ENCODE measurements at regions not wholly inside any gene's neighbourhood (a gene's known extent, or its start where the extent isn't known, plus 50 kb on each side); places are given as distances from the start of the nearest gene placed in this dataset.
A peak's percentile ranks its signal among the peaks of the same experiment; 100 is the strongest.

DNA sequence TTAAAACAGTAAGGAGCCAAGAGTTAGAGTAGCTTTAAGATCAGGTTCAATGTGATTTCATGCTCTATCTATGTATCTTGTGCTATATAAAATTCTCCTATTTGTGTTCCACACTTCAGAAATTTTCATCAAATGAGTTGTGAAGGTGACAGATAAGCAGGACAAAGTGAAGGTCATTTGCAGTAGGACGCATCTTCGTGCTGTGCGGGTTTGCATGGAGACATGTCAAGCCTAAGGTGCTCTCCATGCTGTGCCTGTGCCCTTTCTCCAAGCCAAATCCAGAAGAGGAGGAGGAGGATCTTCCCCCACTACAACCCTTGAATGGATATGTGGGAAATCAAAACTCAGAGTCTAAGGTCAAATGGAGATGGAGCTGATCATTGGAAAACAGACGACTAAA, 147.3 kb upstream of the NEDD9 start:
- peaks cover 46% of the 10 kb centered on the region for H3K4me1 ChIP-seq (ENCODE audit: control insufficient read depth, low read length)

GRCh38 chr6:11378639-11379038, 146.2 kb upstream of the NEDD9 start:
- peaks cover 12% of the 10 kb centered on the region for H3F3A ChIP-seq (ENCODE audit: control insufficient read depth, insufficient read depth)
- H3K27ac ChIP-seq (ENCODE audit: low read depth, low read length), result no peak overlapping the region
- no peaks in the 10 kb centered on the region for H3K27me3 ChIP-seq (ENCODE audit: control insufficient read depth, low read length)
- H3K4me2 ChIP-seq (ENCODE audit: low read length), result no peak overlapping the region
- H3K4me1 ChIP-seq (ENCODE audit: control insufficient read depth, low read length), result peaks cover 53% of the 10 kb centered on the region
- H3K36me3 ChIP-seq (ENCODE audit: control insufficient read depth, low read length), result no peaks in the 10 kb centered on the region; the same call in 1 of the 2 replicates
- H3K79me2 ChIP-seq (ENCODE audit: control insufficient read depth, low read length), result peaks cover 35% of the 10 kb centered on the region
- H3K4me3 ChIP-seq (ENCODE audit: low read length), result no peak overlapping the region
- TF ChIP-seq EZH2phosphoT487 (IDR thresholded peaks at IDR 0.05; ENCODE audit: borderline replicate concordance, low read length), result no peak
- TF ChIP-seq, protein P1, sequence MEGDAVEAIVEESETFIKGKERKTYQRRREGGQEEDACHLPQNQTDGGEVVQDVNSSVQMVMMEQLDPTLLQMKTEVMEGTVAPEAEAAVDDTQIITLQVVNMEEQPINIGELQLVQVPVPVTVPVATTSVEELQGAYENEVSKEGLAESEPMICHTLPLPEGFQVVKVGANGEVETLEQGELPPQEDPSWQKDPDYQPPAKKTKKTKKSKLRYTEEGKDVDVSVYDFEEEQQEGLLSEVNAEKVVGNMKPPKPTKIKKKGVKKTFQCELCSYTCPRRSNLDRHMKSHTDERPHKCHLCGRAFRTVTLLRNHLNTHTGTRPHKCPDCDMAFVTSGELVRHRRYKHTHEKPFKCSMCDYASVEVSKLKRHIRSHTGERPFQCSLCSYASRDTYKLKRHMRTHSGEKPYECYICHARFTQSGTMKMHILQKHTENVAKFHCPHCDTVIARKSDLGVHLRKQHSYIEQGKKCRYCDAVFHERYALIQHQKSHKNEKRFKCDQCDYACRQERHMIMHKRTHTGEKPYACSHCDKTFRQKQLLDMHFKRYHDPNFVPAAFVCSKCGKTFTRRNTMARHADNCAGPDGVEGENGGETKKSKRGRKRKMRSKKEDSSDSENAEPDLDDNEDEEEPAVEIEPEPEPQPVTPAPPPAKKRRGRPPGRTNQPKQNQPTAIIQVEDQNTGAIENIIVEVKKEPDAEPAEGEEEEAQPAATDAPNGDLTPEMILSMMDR (IDR thresholded peaks at IDR 0.05; ENCODE audit: low read depth, low read length, poor library complexity, severe bottlenecking), result no peak
- no peaks in the 10 kb centered on the region for H3K9me3 ChIP-seq (ENCODE audit: control insufficient read depth, insufficient read depth, low read length)
- H4K20me1 ChIP-seq (ENCODE audit: control insufficient read depth, insufficient read depth, low read depth, low read length), result no peaks in the 10 kb centered on the region
- no peaks in the 10 kb centered on the region for H3K9me2 ChIP-seq (replicated peaks; ENCODE audit: control insufficient read depth, low read length)

More for the DNA sequence above, 147.3 kb upstream of the NEDD9 start:
- Histone ChIP-seq H3K4me3 (ENCODE audit: low read length) (no peak overlapping the region), H3K36me3 (ENCODE audit: control insufficient read depth, low read length) (no peaks in the 10 kb centered on the region; the same call in 1 of the 2 replicates), H4K20me1 (ENCODE audit: control insufficient read depth, insufficient read depth, low read depth, low read length) (no peaks in the 10 kb centered on the region), H3F3A (ENCODE audit: control insufficient read depth, insufficient read depth) (peaks cover 7% of the 10 kb centered on the region), H3K4me2 (ENCODE audit: low read length) (no peak overlapping the region), H3K9me3 (ENCODE audit: control insufficient read depth, insufficient read depth, low read length) (no peaks in the 10 kb centered on the region), H3K79me2 (ENCODE audit: control insufficient read depth, low read length) (peaks cover 33% of the 10 kb centered on the region), H3K9me2 (replicated peaks; ENCODE audit: control insufficient read depth, low read length) (no peaks in the 10 kb centered on the region), H3K27ac (ENCODE audit: low read depth, low read length) (no peak overlapping the region), H3K27me3 (ENCODE audit: control insufficient read depth, low read length) (no peaks in the 10 kb centered on the region)
- no peak for TF ChIP-seq EZH2phosphoT487 (IDR thresholded peaks at IDR 0.05; ENCODE audit: borderline replicate concordance, low read length)
- TF ChIP-seq, protein P1 (IDR thresholded peaks at IDR 0.05; ENCODE audit: low read depth, low read length, poor library complexity, severe bottlenecking), result no peak

GRCh38 chr6:11374036-11375010, 141.9 kb upstream of the NEDD9 start:
- Histone ChIP-seq H3K9me2 (replicated peaks; ENCODE audit: control insufficient read depth, low read length) (no peaks in the 10 kb centered on the region), H3K36me3 (ENCODE audit: control insufficient read depth, low read length) (no peaks in the 10 kb centered on the region; the same call in 1 of the 2 replicates), H3K4me2 (ENCODE audit: low read length) (peak overlapping the region; percentile 52), H3K27me3 (ENCODE audit: control insufficient read depth, low read length) (no peaks in the 10 kb centered on the region), H3K79me2 (ENCODE audit: control insufficient read depth, low read length) (peaks cover 28% of the 10 kb centered on the region), H4K20me1 (ENCODE audit: control insufficient read depth, insufficient read depth, low read depth, low read length) (no peaks in the 10 kb centered on the region), H3K4me3 (ENCODE audit: low read length) (peak overlapping the region; percentile 25), H3K4me1 (ENCODE audit: control insufficient read depth, low read length) (peaks cover 44% of the 10 kb centered on the region), H3K9me3 (ENCODE audit: control insufficient read depth, insufficient read depth, low read length) (no peaks in the 10 kb centered on the region), H3K27ac (ENCODE audit: low read depth, low read length) (peak overlapping the region; percentile 59), H3F3A (ENCODE audit: control insufficient read depth, insufficient read depth) (peaks cover 9% of the 10 kb centered on the region)
- TF ChIP-seq, protein P1 (IDR thresholded peaks at IDR 0.05; ENCODE audit: low read depth, low read length, poor library complexity, severe bottlenecking), result no peak
- TF ChIP-seq EZH2phosphoT487 (IDR thresholded peaks at IDR 0.05; ENCODE audit: borderline replicate concordance, low read length), result no peak
